HK-2 (cell line): ENCODE measurements at regions not wholly inside any gene's neighbourhood (a gene's known extent, or its start where the extent isn't known, plus 50 kb on each side); places are given as distances from the start of the nearest gene placed in this dataset.
"Not testable (repeated sequence)": the region's sequence is repeated elsewhere in the genome, so short reads cannot be mapped to it uniquely, and the experiment has no call there.

ENCODE experiments used
- DNase-seq: peaks from one replicate; pipeline ENCODE4 v3.0.0-alpha.2; 2018; ENCODE audit not compliant: unreplicated experiment

DNA sequence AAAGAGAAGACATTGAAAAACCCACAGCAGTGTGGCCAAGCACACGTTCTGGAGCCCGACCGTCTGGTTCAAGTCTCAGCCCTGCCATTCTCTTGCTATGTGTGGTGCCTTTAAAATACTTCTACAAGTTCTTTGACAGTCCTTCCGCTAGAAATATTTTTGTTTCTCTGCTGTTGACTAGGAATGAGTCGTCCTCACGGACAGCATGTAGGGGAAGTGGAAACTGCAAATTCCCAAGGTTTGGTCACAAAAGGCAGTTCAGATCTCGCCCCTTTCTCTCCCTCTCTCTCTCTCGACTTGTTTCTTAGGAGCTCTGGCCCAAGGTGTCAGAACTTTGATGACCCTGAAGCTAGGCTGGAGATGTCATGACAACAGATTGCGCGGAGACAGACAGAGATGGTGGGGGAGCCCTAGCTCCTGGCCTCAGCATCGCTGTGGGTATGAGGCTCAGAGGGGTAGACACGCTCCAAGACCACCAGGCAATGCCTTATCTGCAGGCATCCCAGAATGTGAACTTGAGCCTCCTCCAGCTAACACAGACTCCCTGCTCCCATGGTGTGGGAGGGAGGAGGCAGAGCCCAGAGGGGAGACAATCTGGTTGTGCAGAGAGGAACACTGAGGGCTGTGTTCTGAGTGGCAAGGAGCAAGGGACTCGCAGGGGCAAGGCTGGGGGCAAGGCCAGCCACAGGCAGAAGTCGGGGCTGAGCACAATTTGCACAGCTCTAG, 368.9 kb upstream of the SULF2 start:
- DNase-seq, result no peak

DNA sequence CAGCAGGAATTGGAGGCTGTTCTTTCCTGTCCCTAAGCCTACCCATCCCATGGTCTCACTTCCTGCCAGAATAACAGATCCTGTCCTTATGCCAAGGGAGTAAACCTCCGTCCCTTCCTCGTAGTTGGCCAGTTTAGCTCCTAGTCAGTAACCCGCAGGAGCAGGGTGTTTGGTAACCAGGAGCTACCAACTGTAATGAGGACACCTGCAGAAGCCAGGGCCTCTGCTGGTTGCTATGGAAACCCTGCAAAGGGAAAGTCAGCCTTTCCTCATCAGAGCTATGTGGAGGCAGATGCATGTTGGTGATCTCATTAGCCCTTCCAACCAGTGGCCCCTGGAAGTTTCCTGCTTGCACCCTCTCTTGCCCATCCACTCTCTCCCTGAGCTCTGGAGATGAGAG, 368.2 kb upstream of the SULF2 start:
- DNase-seq, result no peak

DNA sequence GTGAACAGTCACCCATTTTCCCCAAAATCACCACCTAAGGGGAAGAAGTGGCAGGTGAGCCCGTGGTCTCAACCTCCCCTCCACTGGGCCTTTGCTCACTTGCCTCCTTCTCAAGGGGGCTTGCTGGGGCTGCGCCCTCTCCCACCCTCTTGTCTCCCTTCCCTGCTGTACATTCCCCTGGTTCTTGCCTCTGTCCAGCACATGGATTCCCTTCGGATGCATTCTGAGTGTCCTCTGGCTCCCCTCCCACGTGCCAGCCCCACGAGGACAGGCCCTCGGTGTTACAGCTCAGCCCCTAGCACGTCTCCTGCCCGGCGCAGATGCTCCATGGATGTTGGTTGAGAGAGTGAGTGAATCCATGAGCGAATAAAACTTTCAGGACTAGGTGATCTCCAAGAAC, 367.8 kb upstream of the SULF2 start:
- DNase-seq, result no peak

DNA sequence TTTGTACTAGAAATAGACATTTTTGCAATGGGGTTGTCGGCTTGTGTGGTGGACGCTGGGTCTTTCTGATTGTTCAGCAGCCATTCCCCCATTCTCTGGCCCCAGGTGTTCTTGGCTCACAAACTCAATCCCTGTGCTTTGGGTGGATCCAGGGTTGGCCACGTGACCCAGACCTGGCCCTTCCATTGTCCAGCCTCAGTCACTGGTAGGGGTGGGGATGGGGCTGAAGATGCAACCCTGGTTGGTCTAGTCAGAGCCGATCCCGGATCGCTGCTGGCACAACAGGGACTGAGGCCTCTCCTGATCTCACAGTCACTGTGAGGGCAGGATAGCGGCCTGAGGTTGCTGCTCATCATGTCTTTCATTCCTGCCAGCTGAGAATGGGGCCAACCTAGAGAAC, 365.3 kb upstream of the SULF2 start:
- no peak for DNase-seq

DNA sequence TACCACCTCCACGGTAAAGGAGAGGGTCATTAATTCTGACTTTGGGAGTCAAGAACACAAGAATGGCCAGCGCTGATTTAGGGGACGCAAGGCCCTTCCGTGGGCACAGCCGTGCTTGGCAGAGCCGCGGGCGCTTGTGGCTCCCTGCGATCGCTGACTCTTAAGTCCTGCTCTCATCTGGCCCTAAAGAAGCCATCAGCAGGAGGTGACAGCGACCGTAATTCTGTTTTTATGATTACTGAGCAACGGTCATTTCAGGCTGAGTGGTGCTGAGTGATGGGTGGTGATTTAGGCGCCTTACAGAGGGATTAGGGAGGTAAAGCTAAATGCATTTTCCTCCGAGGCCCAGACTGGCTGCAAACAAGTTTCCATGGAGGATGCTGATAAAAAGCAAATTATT, 364.6 kb upstream of the SULF2 start:
- DNase-seq, result no peak

DNA sequence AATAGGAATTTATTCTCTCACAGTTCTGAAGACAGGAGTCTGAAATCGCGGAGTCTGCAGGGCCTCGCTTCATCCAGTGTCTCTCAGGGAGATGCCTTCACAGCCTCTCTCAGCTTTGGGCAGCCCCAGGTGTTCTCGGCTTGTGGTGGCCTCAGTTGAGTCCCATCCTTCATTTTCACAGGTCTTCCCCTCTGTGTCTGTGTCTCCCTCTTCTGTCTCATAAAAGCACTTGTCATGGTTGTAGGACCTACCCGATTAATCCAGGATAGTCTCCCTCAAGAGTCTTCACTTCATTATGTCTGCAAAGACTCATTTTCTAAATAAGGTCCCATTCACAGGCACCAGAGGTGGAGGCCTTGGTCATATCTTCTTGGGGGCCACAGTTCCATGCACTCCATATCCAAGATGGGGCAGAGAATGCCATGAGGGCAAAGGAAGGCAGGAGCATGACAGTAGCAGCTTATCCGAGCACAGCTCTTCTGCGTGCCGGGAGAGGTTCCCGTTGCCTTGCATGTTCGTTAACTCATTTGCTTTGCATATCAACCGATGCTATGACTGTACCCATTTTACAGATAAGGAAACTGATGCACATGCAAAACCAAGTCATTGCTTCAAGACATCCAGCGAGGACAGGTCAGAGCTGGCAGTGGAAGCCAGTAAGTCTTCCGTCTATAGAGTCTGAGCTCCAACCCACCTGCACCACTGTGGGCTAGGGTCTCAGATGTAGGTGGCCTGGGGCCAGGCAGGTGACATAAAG, 363.8 kb upstream of the SULF2 start:
- DNase-seq, result no peak

DNA sequence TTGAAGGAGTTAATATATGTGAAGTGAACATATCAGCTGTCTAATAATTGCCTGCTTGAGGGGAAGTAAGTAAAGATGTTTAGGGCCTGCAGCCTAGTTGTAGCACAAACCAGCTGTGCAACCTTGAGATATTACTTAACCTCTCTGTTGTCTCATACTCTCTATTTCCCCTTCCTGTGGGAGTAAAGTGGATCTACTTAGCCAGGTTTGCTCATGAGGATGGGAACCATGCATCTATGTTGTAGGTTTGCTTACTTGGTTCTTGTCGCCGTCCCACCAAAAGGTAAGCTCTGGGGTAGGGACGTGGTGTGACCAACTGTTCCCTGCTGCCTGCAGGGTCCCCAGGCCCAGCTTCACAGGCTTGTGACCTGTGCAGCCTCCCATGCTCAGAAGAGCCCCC, 362.7 kb upstream of the SULF2 start:
- DNase-seq, result no peak

DNA sequence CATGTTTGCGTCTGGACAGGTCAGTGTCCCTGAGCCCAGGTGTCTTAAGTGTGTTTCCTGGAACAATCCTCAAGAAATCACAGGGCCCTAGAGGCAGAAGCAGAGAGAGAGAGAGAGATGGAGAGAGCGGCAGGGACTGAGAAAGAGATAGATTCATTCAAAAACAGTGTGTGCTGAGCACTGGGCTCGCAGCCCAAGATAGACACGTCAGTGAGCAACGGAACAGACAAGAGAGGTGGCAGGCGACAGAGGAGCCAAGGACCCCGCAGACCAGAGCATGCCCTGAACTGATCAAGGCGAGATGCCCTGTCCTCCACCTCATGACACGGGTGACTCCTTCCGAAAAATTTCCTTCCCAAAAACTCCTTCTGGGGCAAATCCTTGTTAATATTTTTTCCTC, 362.0 kb upstream of the SULF2 start:
- DNase-seq, result no peak

DNA sequence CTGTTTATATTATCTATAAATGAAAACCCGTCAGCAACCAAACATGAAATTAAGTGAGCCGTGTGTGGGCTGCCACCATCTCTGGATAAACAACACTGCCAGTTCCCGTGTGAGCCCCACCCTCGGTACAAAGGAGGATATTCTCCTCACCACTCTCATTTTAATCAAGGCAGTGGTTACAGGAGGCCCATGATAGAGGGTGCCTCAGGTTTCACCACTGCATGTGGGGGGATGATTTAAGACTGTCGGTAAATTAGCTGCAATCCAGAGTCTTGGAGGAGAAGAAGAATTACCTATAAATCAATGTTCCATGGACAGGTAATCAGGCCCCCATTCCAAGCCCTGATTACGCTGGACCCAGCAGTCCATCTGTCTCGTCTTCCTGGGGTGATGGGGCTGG, 361.6 kb upstream of the SULF2 start:
- DNase-seq, result no peak

DNA sequence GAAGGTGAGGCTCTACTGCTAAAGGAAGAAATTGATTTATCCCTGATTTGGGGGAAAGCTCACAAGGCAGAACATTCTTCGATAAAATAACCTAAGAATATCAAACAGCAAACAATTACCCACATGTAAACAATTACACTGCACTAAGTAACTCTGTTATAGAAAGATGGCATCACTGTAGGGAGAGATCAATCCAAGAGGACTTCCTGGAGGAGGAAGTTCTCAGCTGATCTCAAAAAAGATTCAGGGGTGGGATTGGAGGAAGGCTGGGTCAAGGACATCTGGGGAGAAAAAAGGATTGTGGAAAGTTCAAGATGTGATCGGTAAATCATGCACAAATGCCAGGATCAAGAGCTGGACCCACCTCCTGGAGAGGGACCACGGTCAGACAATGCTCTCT, 361.0 kb upstream of the SULF2 start:
- no peak for DNase-seq

DNA sequence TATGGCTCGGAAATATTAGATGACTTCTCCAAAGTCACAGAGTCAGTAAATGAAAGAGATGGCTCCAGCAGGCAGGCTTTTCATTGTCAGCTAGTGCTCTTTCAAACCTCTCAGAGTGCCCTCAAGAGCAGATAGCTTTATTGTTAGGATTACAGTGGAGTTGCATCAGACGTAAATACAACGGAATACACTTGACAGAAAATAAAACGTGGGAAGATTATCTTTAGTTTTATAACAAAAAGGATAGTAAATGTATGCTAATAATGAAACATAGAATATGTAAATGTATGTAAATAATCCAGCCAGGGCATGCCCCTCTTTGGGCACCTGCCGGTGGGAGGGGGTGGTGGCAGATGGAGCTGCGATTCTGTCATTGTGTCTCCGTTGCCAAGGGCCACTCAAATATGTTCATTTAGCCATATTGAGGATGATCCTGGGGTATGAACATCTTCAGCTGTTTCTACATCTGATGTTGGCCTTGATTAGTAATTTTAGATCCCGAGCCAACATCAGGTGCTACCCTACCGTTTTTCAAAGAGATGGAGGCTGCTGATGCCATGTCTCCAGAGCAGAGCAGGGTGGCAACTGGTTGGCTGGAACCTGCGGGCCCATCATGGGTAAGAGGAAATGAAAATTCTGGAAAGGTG, 358.3 kb upstream of the SULF2 start:
- no peak for DNase-seq

DNA sequence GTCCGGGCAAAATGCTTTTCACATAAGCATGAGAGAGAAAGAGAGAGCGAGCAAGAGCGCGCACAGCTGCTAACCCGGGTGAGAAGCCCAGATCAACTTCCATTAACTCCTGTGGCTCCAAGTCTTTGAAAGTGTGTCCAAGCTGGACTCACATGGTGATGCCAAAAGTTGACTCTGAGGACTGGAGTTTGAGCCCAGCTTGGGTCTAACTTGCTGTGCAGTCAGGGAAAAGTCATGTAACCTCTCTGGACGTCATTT, 357.2 kb upstream of the SULF2 start:
- DNase-seq, result no peak

DNA sequence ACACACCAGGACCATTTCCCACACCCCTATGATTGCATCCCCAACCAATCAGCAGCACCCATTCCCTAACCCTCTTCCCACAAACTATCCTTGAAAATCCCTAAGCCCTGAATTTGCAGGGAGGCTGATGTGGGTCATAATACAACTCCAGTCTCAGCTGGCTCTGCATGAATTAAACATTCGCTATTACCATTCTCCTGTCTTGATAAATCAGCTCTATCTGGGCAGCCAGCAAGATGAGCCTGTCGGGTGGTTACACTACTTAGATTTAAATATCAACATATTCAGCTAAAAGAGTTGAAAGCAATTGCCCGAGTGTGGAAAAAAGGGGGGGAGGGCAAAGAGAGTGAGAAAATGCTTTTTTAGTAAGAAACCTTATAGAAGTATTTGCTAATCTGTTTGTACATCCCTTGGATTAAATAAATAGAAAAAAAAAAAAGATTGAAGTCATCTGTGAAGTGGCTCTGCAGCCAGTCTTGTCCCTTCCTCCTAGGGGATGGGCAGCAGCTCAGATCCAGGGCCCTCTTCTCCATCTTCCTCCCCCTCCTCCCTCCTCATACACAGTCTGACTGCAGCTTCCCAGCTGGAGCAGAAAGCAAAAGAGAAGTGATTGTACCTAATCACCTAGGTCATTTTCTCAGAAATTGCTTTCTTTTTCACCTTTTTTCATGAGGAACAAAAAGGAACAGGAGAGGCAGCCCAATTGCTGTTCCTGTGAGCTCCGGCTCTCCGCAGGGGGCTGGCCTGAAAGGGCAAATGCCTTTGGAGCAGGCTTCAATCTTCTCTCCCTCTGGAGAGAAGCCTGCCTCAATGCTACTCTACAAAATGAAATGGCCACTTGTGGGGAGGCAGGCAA, 356.6 kb upstream of the SULF2 start:
- no peak for DNase-seq

DNA sequence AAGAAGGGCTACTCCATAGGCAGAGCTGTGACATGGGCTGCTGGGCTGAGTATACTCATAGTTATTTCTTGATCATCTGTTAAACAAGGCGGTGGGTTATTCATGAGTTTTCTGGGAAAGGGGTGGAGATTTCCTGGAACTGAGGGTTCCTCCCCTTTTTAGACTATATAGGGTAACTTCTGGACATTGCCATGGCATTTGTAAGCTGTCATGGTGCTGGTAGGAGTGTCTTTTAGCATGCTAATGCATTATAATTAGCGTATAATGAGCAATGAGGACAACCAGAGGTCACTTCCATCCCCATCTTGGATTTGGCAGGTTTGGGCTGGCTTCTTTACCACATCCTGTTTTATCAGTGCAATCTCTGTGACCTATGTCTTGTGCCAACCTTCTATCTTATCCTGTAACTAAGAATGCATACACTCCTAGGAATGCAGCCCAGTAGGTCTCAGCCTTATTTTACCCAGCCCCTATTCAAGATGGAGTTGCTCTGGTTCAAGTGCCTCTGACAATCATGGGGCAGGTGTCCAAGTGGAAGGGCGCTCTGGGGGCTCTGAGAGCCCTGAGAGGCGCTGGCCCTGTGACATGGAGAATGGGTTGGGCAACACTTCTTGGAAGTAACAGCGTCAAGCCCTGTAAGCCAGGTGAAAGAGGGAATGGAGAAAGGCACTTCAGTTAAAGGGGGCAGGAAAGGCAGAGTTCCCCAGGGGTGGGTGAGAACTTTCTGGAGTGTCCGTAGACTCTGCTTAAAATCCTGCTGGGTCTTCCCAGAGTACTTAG, 354.2 kb upstream of the SULF2 start:
- no peak for DNase-seq

DNA sequence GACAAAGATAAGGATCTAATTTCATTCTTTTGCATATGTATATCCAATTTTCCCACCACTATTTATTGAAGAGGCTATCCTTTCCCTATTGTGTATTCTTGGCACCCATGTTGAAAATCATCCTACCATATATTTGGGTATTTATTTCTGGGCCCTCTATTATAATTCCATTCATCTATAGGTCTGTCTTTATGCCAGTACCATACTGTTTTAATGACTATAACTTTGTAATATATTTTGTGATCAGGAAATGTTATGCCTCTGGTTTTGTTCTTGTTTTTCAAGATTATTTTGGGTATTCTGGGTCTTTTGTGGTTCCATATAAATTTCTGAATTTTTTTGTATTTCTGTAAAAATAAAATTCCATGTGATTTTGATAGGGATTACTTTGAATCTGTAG, 347.6 kb upstream of the SULF2 start:
- DNase-seq, result no peak

DNA sequence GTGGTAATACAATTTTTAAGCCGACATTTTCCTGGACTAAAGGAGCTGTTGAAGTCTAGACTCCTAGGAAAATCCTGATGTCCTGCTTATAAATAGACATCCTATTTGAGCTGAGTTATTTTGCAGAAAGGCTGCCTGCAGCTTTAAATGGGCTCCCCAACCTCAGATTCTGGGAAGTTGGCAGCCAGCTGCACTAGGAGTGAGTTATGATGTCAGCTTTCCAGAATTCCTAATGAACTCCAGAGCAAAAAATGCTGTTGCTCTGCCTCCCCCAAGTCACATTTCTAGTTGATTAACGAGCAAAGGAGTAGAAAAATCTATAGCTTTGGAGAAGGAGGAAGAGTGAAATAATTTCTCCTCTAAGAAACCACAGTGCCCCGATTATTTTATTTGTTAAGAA, 346.3 kb upstream of the SULF2 start:
- no peak for DNase-seq

DNA sequence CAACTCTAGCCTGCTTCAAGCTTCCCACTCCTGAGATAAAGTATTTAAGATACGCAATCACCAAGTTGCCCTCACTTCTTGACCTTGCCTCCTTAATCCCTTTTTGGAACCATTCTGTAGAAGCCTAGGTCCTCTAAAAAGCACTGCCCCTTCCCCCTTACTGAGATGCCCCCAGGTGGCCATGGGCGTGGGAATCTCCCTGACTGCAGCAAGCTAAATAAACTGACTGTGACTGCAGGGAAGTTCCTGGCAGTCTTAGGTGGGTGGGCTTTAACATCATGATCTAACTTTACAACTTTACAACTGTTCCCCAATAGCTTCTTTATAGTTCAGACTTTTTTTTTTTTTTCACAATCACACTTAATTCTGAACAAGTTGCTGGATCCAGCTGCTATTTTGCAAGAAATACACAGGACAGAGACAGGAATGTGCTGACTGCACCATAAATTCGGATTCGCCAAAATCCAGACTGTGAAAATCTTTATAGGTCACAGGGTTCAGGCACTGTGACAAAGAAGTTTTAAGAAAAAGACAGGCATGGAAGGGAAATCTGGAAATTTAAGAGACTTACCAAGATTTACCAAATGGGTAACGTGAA, 344.2 kb upstream of the SULF2 start:
- no peak for DNase-seq

DNA sequence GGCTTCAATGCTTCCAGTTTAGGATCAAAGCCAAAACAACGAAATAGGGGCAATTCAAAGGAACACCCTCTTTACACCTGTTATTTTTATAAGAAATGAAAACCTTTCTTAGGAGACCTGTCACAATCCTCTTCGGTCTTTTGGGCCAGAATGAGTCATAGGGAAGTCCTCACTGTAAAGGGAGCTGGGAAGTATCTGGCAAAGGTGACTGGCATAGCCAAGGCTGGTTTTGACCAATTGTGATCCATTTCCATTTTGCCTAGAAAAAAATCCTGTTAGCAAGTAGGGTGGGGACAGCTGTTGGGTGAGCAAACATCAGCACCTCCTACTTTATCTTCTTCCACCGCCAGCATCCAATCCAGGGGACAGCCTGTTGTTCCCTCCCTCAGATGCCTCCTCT, 343.2 kb upstream of the SULF2 start:
- DNase-seq, result no peak

DNA sequence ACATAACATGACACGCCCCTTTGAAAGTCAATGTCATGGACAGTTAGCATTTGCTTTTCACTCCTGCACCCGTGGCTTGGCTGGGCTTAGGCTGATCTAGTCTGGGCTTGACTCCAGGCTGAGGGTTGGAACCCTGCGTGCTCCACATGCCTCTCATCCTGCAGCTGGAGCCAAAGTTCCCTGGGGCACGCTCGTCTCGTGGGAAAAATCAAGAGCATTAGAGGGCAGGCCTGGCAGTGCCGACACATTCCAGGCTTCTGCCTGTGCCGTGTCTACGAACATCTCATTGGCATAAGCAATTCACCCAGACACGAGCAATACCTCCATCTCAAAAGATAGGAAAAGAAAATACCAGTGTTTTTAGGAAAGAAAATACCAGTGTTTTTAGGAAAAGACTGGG, 342.7 kb upstream of the SULF2 start:
- not testable (repeated sequence) for DNase-seq

DNA sequence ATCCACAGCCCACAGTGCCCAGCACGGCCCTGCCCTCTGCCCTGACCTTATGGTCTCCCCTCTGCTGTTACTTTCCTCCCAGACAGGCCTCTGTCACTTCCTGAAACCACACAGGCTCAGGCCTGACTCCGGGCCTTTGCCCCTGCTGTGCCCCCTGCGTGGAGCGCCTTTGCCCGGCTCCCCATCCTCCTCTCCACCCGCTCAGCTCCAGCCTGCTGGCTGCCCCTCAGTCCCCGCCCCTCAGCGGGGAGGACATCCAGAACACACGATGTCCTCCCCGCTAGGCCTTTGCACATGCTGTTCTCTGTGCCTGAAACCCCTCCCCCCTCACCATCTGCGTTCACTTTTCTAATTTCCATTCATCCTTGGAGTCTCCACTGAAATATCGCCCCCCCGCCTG, 341.9 kb upstream of the SULF2 start:
- not testable (repeated sequence) for DNase-seq

DNA sequence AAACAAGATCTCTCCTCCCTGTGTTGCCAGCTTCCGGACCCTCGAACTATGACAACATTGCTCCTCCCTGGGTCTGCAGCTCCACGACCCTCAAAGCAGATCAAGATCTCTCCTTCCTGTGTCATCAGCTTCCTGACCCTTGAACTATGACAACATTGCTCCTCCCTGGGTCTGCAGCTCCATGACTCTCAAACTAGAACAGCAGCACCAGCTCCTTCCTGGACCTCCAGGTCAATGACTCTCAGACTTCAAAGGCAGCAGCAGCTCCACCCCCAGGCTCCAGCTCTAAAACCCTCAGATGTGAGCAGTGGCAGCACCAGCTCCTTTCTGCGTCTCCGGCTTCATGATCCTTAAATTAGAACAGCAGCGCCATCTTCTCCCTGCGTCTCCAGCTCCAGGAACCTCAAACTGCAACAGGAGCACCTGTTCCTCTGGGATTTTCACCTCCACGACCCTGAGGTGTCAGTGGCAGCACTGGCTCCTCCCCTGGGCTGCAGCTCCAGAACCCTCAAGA, 341.0 kb upstream of the SULF2 start:
- DNase-seq, result no peak
